Activated B cell treated with CpG ODN at 0.5 μM for 24 hours (primary cell): ENCODE measurements at regions not wholly inside any gene's neighbourhood (a gene's known extent, or its start where the extent isn't known, plus 50 kb on each side); places are given as distances from the start of the nearest gene placed in this dataset.
"Not testable (repeated sequence)": the region's sequence is repeated elsewhere in the genome, so short reads cannot be mapped to it uniquely, and the experiment has no call there.

ENCODE experiments used
- ATAC-seq: fragments of 200-7000 bp; cut with Tn5 transposase; one replicate; pipeline ENCODE4 v1.10.0; 2021; ENCODE audit warnings: low read depth, mild to moderate bottlenecking, moderate library complexity
- CTCF ChIA-PET: fragments of 350-600 bp; sonication (Branson Sonifier 250); formaldehyde crosslinking; loops from one replicate; lab custom pipeline; 2021; ENCODE audit warnings: antibody characterized with exemption; lab: Charles Lee
- POLR2A ChIA-PET: fragments of 350-600 bp; sonication (Branson Sonifier 250); formaldehyde crosslinking; loops from one replicate; lab custom pipeline; 2021; ENCODE audit warnings: antibody characterized with exemption; lab: Charles Lee
- DNase-seq: peaks from one replicate; pipeline ENCODE4 v3.0.0; 2022
- H3K27ac Mint-ChIP-seq: one replicate; pipeline ENCODE4 v1.8.0; 2020; ENCODE audit warnings: mixed read lengths
- H3K27me3 Mint-ChIP-seq: one replicate; pipeline ENCODE4 v1.8.0; 2021; ENCODE audit warnings: mixed read lengths
- H3K36me3 Mint-ChIP-seq: one replicate; pipeline ENCODE4 v1.8.0; 2021; ENCODE audit warnings: low read depth, mixed read lengths
- H3K4me1 Mint-ChIP-seq: one replicate; pipeline ENCODE4 v1.8.0; 2021; ENCODE audit warnings: mixed read lengths
- H3K4me3 Mint-ChIP-seq: one replicate; pipeline ENCODE4 v1.8.0; 2020; ENCODE audit warnings: mild to moderate bottlenecking, mixed read lengths
- H3K9me3 Mint-ChIP-seq: one replicate; pipeline ENCODE4 v1.8.0; 2020; ENCODE audit warnings: mixed read lengths
- CTCF ChIP-seq: fragments of 200-600 bp; IDR thresholded peaks from one replicate; pipeline ENCODE4 v1.8.0; 2022; ENCODE audit warnings: antibody characterized with exemption, mild to moderate bottlenecking
- intact Hi-C: fragments of 100-400 bp; cut with micrococcal nuclease; formaldehyde crosslinking; loops from one replicate; pipeline ENCODE4 v1.15.1; 2024

GRCh38 chr18:78501251-78501650 is 478.4 kb upstream of the SALL3 start:
- no peaks in the 10 kb centered on the region for H3K27me3 Mint-ChIP-seq
- H3K4me1 Mint-ChIP-seq, result no peaks in the 10 kb centered on the region
- no peaks in the 10 kb centered on the region for H3K36me3 Mint-ChIP-seq
- DNase-seq (no peak), ATAC-seq (no peak)
- CTCF ChIA-PET, result no interaction called here
- intact Hi-C loops, result no loop called here
- H3K9me3 Mint-ChIP-seq, result peaks cover 2% of the 10 kb centered on the region
- no peak overlapping the region for H3K27ac Mint-ChIP-seq
- no peak overlapping the region for H3K4me3 Mint-ChIP-seq
- no peak for TF ChIP-seq CTCF
- POLR2A ChIA-PET, result no interaction called here

- H3K27me3 Mint-ChIP-seq, result no peaks in the 10 kb centered on the region
- peaks cover 2% of the 10 kb centered on the region for H3K9me3 Mint-ChIP-seq
- H3K27ac Mint-ChIP-seq, result no peak overlapping the region
- H3K36me3 Mint-ChIP-seq, result no peaks in the 10 kb centered on the region
- no peak for TF ChIP-seq CTCF
- no peak overlapping the region for H3K4me3 Mint-ChIP-seq
- DNase-seq (no peak), ATAC-seq (no peak)
- no peaks in the 10 kb centered on the region for H3K4me1 Mint-ChIP-seq
- POLR2A ChIA-PET, result no interaction called here
- CTCF ChIA-PET, result no interaction called here
- intact Hi-C loops, result no loop called here
Measured at GRCh38 chr18:78503129-78503528, 476.5 kb upstream of the SALL3 start.

- ATAC-seq (no peak), DNase-seq (no peak)
- no peak for TF ChIP-seq CTCF
- Mint-ChIP-seq H3K9me3 (no peaks in the 10 kb centered on the region), H3K36me3 (no peaks in the 10 kb centered on the region), H3K4me3 (no peak overlapping the region), H3K27ac (no peak overlapping the region), H3K4me1 (no peaks in the 10 kb centered on the region), H3K27me3 (no peaks in the 10 kb centered on the region)
- intact Hi-C loops, result no loop called here
- CTCF ChIA-PET, result no interaction called here
- POLR2A ChIA-PET, result no interaction called here
Measured at GRCh38 chr18:78505851-78506461, 473.7 kb upstream of the SALL3 start.

- ChIA-PET CTCF (no interaction called here), POLR2A (no interaction called here)
- no peak for TF ChIP-seq CTCF
- no peaks in the 10 kb centered on the region for H3K9me3 Mint-ChIP-seq
- DNase-seq (no peak), ATAC-seq (no peak)
- H3K4me1 Mint-ChIP-seq, result no peaks in the 10 kb centered on the region
- no peak overlapping the region for H3K4me3 Mint-ChIP-seq
- no peak overlapping the region for H3K27ac Mint-ChIP-seq
- H3K36me3 Mint-ChIP-seq, result no peaks in the 10 kb centered on the region
- H3K27me3 Mint-ChIP-seq, result no peaks in the 10 kb centered on the region
- intact Hi-C loops, result no loop called here
Measured at GRCh38 chr18:78507217-78507616, 472.4 kb upstream of the SALL3 start.

- H3K36me3 Mint-ChIP-seq, H3K4me3 Mint-ChIP-seq, DNase-seq, H3K9me3 Mint-ChIP-seq, ATAC-seq, intact Hi-C loops, H3K27ac Mint-ChIP-seq, CTCF ChIA-PET, H3K4me1 Mint-ChIP-seq, H3K27me3 Mint-ChIP-seq, POLR2A ChIA-PET: not testable (repeated sequence)
Measured at GRCh38 chr18:78508228-78508824, 471.3 kb upstream of the SALL3 start.

- Mint-ChIP-seq H3K27ac (no peak overlapping the region), H3K9me3 (no peaks in the 10 kb centered on the region), H3K4me3 (no peak overlapping the region), H3K4me1 (no peaks in the 10 kb centered on the region), H3K27me3 (no peaks in the 10 kb centered on the region), H3K36me3 (no peaks in the 10 kb centered on the region)
- DNase-seq (no peak), ATAC-seq (no peak)
- intact Hi-C loops, result no loop called here
- POLR2A ChIA-PET, result no interaction called here
- no peak for TF ChIP-seq CTCF
- CTCF ChIA-PET, result no interaction called here
Measured at GRCh38 chr18:78510091-78510490, 469.5 kb upstream of the SALL3 start.
